Neural progenitor cell (in vitro differentiated cells): ENCODE measurements at regions not wholly inside any gene's neighbourhood (a gene's known extent, or its start where the extent isn't known, plus 50 kb on each side); places are given as distances from the start of the nearest gene placed in this dataset.
A peak's percentile ranks its signal among the peaks of the same experiment; 100 is the strongest.

Experiments
- DNase-seq: peaks from one replicate; pipeline ENCODE4 v3.0.0-alpha.2; 2016; ENCODE audit warnings: low spot score
- H2AFZ ChIP-seq: fragments of 200-600 bp; sonication (generic); replicated peaks from 2 replicates; pipeline ENCODE4 v1.6.1; 2016; ENCODE audit warnings: antibody characterized with exemption
- H3F3A ChIP-seq: fragments of 200-600 bp; sonication (generic); 2 replicates; pipeline ENCODE4 v1.6.1; 2016; ENCODE audit warnings: antibody characterized with exemption, low read depth
- H3K27ac ChIP-seq: fragments of 200-600 bp; sonication (generic); 2 replicates; pipeline ENCODE4 v1.5.1; 2016; ENCODE audit warnings: mild to moderate bottlenecking
- H3K27me3 ChIP-seq: fragments of 200-600 bp; sonication (generic); 2 replicates; pipeline ENCODE4 v1.6.1; 2016; ENCODE audit warnings: mild to moderate bottlenecking, moderate library complexity
- H3K36me3 ChIP-seq: fragments of 200-600 bp; sonication (generic); 2 replicates; pipeline ENCODE4 v1.5.1; 2016
- H3K4me1 ChIP-seq: fragments of 200-600 bp; sonication (generic); 2 replicates; pipeline ENCODE4 v1.6.1; 2016; ENCODE audit warnings: mixed run types
- H3K4me2 ChIP-seq: fragments of 200-600 bp; sonication (generic); 2 replicates; pipeline ENCODE4 v1.6.1; 2016
- H3K4me3 ChIP-seq: fragments of 200-600 bp; sonication (generic); 2 replicates; pipeline ENCODE4 v1.5.1; 2016
- H3K79me2 ChIP-seq: fragments of 200-600 bp; sonication (generic); 2 replicates; pipeline ENCODE4 v1.6.1; 2016; ENCODE audit warnings: low read depth
- H3K9ac ChIP-seq: fragments of 200-600 bp; sonication (generic); 2 replicates; pipeline ENCODE4 v1.6.1; 2016
- H3K9me3 ChIP-seq: fragments of 200-600 bp; sonication (generic); 2 replicates; pipeline ENCODE4 v1.5.1; 2016; ENCODE audit warnings: low read depth
- H4K20me1 ChIP-seq: fragments of 200-600 bp; sonication (generic); 2 replicates; pipeline ENCODE4 v1.6.1; 2016; ENCODE audit warnings: low read depth
- H3K27ac Mint-ChIP-seq: 3 replicates; pipeline ENCODE4 v1.8.0; 2021; ENCODE audit warnings: mixed read lengths
- H3K27me3 Mint-ChIP-seq: 2 replicates; pipeline ENCODE4 v1.8.0; 2022; ENCODE audit warnings: low read depth, mild to moderate bottlenecking, inconsistent platforms, moderate library complexity, mixed read lengths; ENCODE audit not compliant: insufficient read depth
- H3K36me3 Mint-ChIP-seq: 3 replicates; pipeline ENCODE4 v1.8.0; 2021; ENCODE audit warnings: mixed read lengths
- H3K4me1 Mint-ChIP-seq: 3 replicates; pipeline ENCODE4 v1.8.0; 2021; ENCODE audit warnings: mixed read lengths
- H3K4me3 Mint-ChIP-seq: 3 replicates; pipeline ENCODE4 v1.8.0; 2021; ENCODE audit warnings: mild to moderate bottlenecking, moderate library complexity, mixed read lengths
- H3K9me3 Mint-ChIP-seq: 3 replicates; pipeline ENCODE4 v1.8.0; 2020; ENCODE audit warnings: mixed read lengths
- EZH2 ChIP-seq: fragments of 200-600 bp; sonication (generic); IDR thresholded peaks from 2 replicates; pipeline ENCODE4 v1.6.1; 2017; ENCODE audit warnings: antibody characterized with exemption, mild to moderate bottlenecking, moderate library complexity
- EZH2phosphoT487 ChIP-seq: fragments of 200-600 bp; sonication (generic); IDR thresholded peaks from 2 replicates; pipeline ENCODE4 v1.6.1; 2017; ENCODE audit warnings: antibody characterized with exemption
- TF ChIP-seq, protein P1 (sequence below): fragments of 200-600 bp; sonication (generic); IDR thresholded peaks from 2 replicates; pipeline ENCODE4 v1.5.1; 2017; ENCODE audit warnings: antibody characterized with exemption, mild to moderate bottlenecking

DNA sequence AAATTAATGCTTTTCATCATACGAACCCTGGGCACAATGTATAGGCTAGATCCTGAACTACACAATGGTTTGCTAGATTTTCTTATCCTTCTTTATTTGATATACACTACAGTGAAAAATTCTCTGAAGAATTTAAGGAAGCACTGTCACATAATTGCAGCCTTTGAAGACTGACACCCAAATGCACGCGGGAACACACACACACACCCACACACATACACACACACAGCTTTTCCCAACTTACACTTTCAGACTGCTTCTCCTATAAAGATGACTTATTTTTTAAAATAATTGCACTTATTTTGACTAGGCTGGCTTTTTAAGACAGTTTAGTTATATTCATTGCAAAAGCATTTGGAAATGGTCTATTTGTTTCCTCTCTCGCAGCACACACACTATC lies 70.0 kb upstream of the LRRN1 start:
- Mint-ChIP-seq H3K4me1 (peaks cover 14% of the 10 kb centered on the region), H3K9me3 (peaks cover 2% of the 10 kb centered on the region), H3K36me3 (peaks cover 2% of the 10 kb centered on the region), H3K4me3 (no peak overlapping the region), H3K27me3 (peaks cover 6% of the 10 kb centered on the region), H3K27ac (no peak overlapping the region)
- H3K4me1 ChIP-seq, result peaks cover 13% of the 10 kb centered on the region
- no peaks in the 10 kb centered on the region for H3F3A ChIP-seq
- H3K36me3 ChIP-seq, result no peaks in the 10 kb centered on the region
- H3K27ac ChIP-seq, result no peak overlapping the region
- H3K4me3 ChIP-seq, result no peak overlapping the region
- H3K9ac ChIP-seq, result no peak overlapping the region
- TF ChIP-seq EZH2 (no peak), EZH2phosphoT487 (no peak)
- TF ChIP-seq, protein P1, sequence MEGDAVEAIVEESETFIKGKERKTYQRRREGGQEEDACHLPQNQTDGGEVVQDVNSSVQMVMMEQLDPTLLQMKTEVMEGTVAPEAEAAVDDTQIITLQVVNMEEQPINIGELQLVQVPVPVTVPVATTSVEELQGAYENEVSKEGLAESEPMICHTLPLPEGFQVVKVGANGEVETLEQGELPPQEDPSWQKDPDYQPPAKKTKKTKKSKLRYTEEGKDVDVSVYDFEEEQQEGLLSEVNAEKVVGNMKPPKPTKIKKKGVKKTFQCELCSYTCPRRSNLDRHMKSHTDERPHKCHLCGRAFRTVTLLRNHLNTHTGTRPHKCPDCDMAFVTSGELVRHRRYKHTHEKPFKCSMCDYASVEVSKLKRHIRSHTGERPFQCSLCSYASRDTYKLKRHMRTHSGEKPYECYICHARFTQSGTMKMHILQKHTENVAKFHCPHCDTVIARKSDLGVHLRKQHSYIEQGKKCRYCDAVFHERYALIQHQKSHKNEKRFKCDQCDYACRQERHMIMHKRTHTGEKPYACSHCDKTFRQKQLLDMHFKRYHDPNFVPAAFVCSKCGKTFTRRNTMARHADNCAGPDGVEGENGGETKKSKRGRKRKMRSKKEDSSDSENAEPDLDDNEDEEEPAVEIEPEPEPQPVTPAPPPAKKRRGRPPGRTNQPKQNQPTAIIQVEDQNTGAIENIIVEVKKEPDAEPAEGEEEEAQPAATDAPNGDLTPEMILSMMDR, result no peak
- no peak overlapping the region for H3K4me2 ChIP-seq
- DNase-seq, result no peak
- H3K9me3 ChIP-seq, result no peaks in the 10 kb centered on the region
- no peak overlapping the region for H2AFZ ChIP-seq
- H3K79me2 ChIP-seq, result no peaks in the 10 kb centered on the region
- H3K27me3 ChIP-seq, result no peaks in the 10 kb centered on the region
- no peaks in the 10 kb centered on the region for H4K20me1 ChIP-seq

- peaks cover 6% of the 10 kb centered on the region for H3K27me3 Mint-ChIP-seq
- Histone ChIP-seq H3F3A (no peaks in the 10 kb centered on the region), H3K4me2 (peak overlapping the region; percentile 25), H3K79me2 (no peaks in the 10 kb centered on the region), H3K9me3 (no peaks in the 10 kb centered on the region), H3K9ac (no peak overlapping the region), H3K27me3 (no peaks in the 10 kb centered on the region), H3K36me3 (no peaks in the 10 kb centered on the region), H3K4me3 (no peak overlapping the region), H3K27ac (no peak overlapping the region), H4K20me1 (no peaks in the 10 kb centered on the region), H3K4me1 (peaks cover 13% of the 10 kb centered on the region), H2AFZ (no peak overlapping the region)
- no peak overlapping the region for H3K4me3 Mint-ChIP-seq
- peaks cover 14% of the 10 kb centered on the region for H3K4me1 Mint-ChIP-seq
- H3K36me3 Mint-ChIP-seq, result peaks cover 2% of the 10 kb centered on the region
- peak; percentile 59 for DNase-seq
- TF ChIP-seq EZH2 (no peak), EZH2phosphoT487 (no peak)
- TF ChIP-seq, protein P1, result no peak
- H3K9me3 Mint-ChIP-seq, result peaks cover 2% of the 10 kb centered on the region
- peak overlapping the region; percentile 78 for H3K27ac Mint-ChIP-seq
These were observed 72.7 kb upstream of the LRRN1 start for GRCh38 chr3:3726549-3726948.

DNA sequence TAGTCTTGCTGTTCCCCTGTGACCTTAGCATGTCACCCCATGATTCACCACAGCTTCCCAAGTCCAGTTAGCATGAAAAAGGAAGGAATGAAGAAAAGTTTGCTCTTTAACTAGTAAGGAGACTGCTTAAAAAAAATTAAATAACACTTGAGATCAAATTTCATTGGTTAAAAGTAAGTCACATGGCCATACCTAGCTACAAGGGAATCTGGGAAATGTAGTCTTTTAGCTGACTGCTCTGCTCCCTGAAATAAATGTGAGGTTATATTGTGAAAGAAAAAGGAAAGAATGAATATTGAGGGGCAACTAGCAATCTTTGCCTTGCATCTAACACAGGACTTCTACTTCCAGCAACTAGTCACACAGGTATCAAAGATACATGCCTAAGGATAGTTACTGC lies 84.7 kb upstream of the LRRN1 start:
- Mint-ChIP-seq H3K9me3 (peaks cover 7% of the 10 kb centered on the region), H3K4me1 (no peaks in the 10 kb centered on the region), H3K27ac (no peak overlapping the region), H3K36me3 (no peaks in the 10 kb centered on the region), H3K27me3 (peaks cover 2% of the 10 kb centered on the region), H3K4me3 (no peak overlapping the region)
- H4K20me1 ChIP-seq, result no peaks in the 10 kb centered on the region
- no peaks in the 10 kb centered on the region for H3K9me3 ChIP-seq
- no peak overlapping the region for H3K4me2 ChIP-seq
- TF ChIP-seq, protein P1, result no peak
- TF ChIP-seq EZH2, result no peak
- no peak for TF ChIP-seq EZH2phosphoT487
- no peak overlapping the region for H3K4me3 ChIP-seq
- no peaks in the 10 kb centered on the region for H3K79me2 ChIP-seq
- H2AFZ ChIP-seq, result no peak overlapping the region
- DNase-seq, result no peak
- no peaks in the 10 kb centered on the region for H3F3A ChIP-seq
- H3K36me3 ChIP-seq, result no peaks in the 10 kb centered on the region
- no peaks in the 10 kb centered on the region for H3K4me1 ChIP-seq
- H3K9ac ChIP-seq, result no peak overlapping the region
- H3K27me3 ChIP-seq, result no peaks in the 10 kb centered on the region
- H3K27ac ChIP-seq, result no peak overlapping the region

GRCh38 chr3:3712971-3713370 lies 86.3 kb upstream of the LRRN1 start:
- H4K20me1 ChIP-seq, result no peaks in the 10 kb centered on the region
- H2AFZ ChIP-seq, result no peak overlapping the region
- peaks cover 3% of the 10 kb centered on the region for H3F3A ChIP-seq
- no peak overlapping the region for H3K9ac ChIP-seq
- no peak overlapping the region for H3K4me2 ChIP-seq
- Mint-ChIP-seq H3K27ac (no peak overlapping the region), H3K9me3 (peaks cover 2% of the 10 kb centered on the region), H3K4me1 (no peaks in the 10 kb centered on the region), H3K4me3 (no peak overlapping the region), H3K36me3 (no peaks in the 10 kb centered on the region), H3K27me3 (peaks cover 2% of the 10 kb centered on the region)
- H3K79me2 ChIP-seq, result no peaks in the 10 kb centered on the region
- no peak overlapping the region for H3K27ac ChIP-seq
- H3K4me1 ChIP-seq, result peaks cover 14% of the 10 kb centered on the region
- no peak overlapping the region for H3K4me3 ChIP-seq
- DNase-seq, result no peak
- no peak for TF ChIP-seq EZH2
- H3K27me3 ChIP-seq, result no peaks in the 10 kb centered on the region
- H3K36me3 ChIP-seq, result no peaks in the 10 kb centered on the region
- no peaks in the 10 kb centered on the region for H3K9me3 ChIP-seq
